ENCODE measurements at regions not wholly inside any gene's neighbourhood (a gene's known extent, or its start where the extent isn't known, plus 50 kb on each side); places are given as distances from the start of the nearest gene placed in this dataset.
"Not testable (repeated sequence)": the region's sequence is repeated elsewhere in the genome, so short reads cannot be mapped to it uniquely, and the experiment has no call there.

- no peaks in the 10 kb centered on the region for H3K79me2 ChIP-seq (ENCODE audit: control insufficient read depth, insufficient read depth, low read length, unreplicated experiment)
Observed at GRCh38 chr2:44063033-44063432, 67.2 kb upstream of the LRPPRC start.

GRCh38 chr2:44064281-44064680, 68.5 kb upstream of the LRPPRC start:
- not testable (repeated sequence) for H3K4me1 ChIP-seq (ENCODE audit: control insufficient read depth, insufficient read depth, low read length, unreplicated experiment); H3K79me2 ChIP-seq (ENCODE audit: control insufficient read depth, insufficient read depth, low read length, unreplicated experiment)

More at GRCh38 chr2:44063033-44063432, 67.2 kb upstream of the LRPPRC start:
- Histone ChIP-seq H3K27ac (ENCODE audit: low read depth, low read length) (no peak overlapping the region), H3K4me3 (ENCODE audit: low read depth, low read length) (no peak overlapping the region), H3K4me1 (ENCODE audit: control insufficient read depth, insufficient read depth, low read length, unreplicated experiment) (no peaks in the 10 kb centered on the region), H3K27me3 (ENCODE audit: insufficient read depth, low read length) (peaks cover 28% of the 10 kb centered on the region), H3K36me3 (ENCODE audit: insufficient read depth, low read length) (no peaks in the 10 kb centered on the region), H2AFZ (ENCODE audit: low read length, unreplicated experiment) (no peak overlapping the region)

GRCh38 chr2:44067012-44067790, 71.4 kb upstream of the LRPPRC start:
- H3K79me2 ChIP-seq (ENCODE audit: control insufficient read depth, insufficient read depth, low read length, unreplicated experiment); H3K27ac ChIP-seq (ENCODE audit: low read depth, low read length); H3K36me3 ChIP-seq (ENCODE audit: insufficient read depth, low read length); H3K27me3 ChIP-seq (ENCODE audit: insufficient read depth, low read length); H3K4me3 ChIP-seq (ENCODE audit: low read depth, low read length); H3K4me1 ChIP-seq (ENCODE audit: control insufficient read depth, insufficient read depth, low read length, unreplicated experiment); H2AFZ ChIP-seq (ENCODE audit: low read length, unreplicated experiment): not testable (repeated sequence)

More at GRCh38 chr2:44064281-44064680, 68.5 kb upstream of the LRPPRC start:
- not testable (repeated sequence) for H3K4me3 ChIP-seq (ENCODE audit: low read depth, low read length); H2AFZ ChIP-seq (ENCODE audit: low read length, unreplicated experiment); H3K36me3 ChIP-seq (ENCODE audit: insufficient read depth, low read length); H3K27ac ChIP-seq (ENCODE audit: low read depth, low read length)
- peaks cover 22% of the 10 kb centered on the region for H3K27me3 ChIP-seq (ENCODE audit: insufficient read depth, low read length)

GRCh38 chr2:44067791-44068181, 72.0 kb upstream of the LRPPRC start:
- not testable (repeated sequence) for H3K4me1 ChIP-seq (ENCODE audit: control insufficient read depth, insufficient read depth, low read length, unreplicated experiment); H3K79me2 ChIP-seq (ENCODE audit: control insufficient read depth, insufficient read depth, low read length, unreplicated experiment); H3K36me3 ChIP-seq (ENCODE audit: insufficient read depth, low read length); H3K27me3 ChIP-seq (ENCODE audit: insufficient read depth, low read length); H2AFZ ChIP-seq (ENCODE audit: low read length, unreplicated experiment); H3K27ac ChIP-seq (ENCODE audit: low read depth, low read length); H3K4me3 ChIP-seq (ENCODE audit: low read depth, low read length)

GRCh38 chr2:44071454-44072046, 75.8 kb upstream of the LRPPRC start:
- H3K27me3 ChIP-seq (ENCODE audit: insufficient read depth, low read length), result peaks cover 7% of the 10 kb centered on the region; the same call in 1 of the 2 replicates
- no peaks in the 10 kb centered on the region for H3K79me2 ChIP-seq (ENCODE audit: control insufficient read depth, insufficient read depth, low read length, unreplicated experiment)
- H2AFZ ChIP-seq (ENCODE audit: low read length, unreplicated experiment), result no peak overlapping the region
- H3K36me3 ChIP-seq (ENCODE audit: insufficient read depth, low read length), result no peaks in the 10 kb centered on the region
- no peak overlapping the region for H3K4me3 ChIP-seq (ENCODE audit: low read depth, low read length)
- H3K27ac ChIP-seq (ENCODE audit: low read depth, low read length), result no peak overlapping the region
- H3K4me1 ChIP-seq (ENCODE audit: control insufficient read depth, insufficient read depth, low read length, unreplicated experiment), result no peaks in the 10 kb centered on the region

- H3K36me3 ChIP-seq (ENCODE audit: insufficient read depth, low read length); H3K27ac ChIP-seq (ENCODE audit: low read depth, low read length); H3K4me3 ChIP-seq (ENCODE audit: low read depth, low read length); H3K4me1 ChIP-seq (ENCODE audit: control insufficient read depth, insufficient read depth, low read length, unreplicated experiment); H2AFZ ChIP-seq (ENCODE audit: low read length, unreplicated experiment); H3K79me2 ChIP-seq (ENCODE audit: control insufficient read depth, insufficient read depth, low read length, unreplicated experiment); H3K27me3 ChIP-seq (ENCODE audit: insufficient read depth, low read length): not testable (repeated sequence)
Observed at GRCh38 chr2:44073667-44074066, 77.9 kb upstream of the LRPPRC start.

- H3K27me3 ChIP-seq (ENCODE audit: insufficient read depth, low read length); H3K4me3 ChIP-seq (ENCODE audit: low read depth, low read length); H3K36me3 ChIP-seq (ENCODE audit: insufficient read depth, low read length); H3K4me1 ChIP-seq (ENCODE audit: control insufficient read depth, insufficient read depth, low read length, unreplicated experiment); H3K79me2 ChIP-seq (ENCODE audit: control insufficient read depth, insufficient read depth, low read length, unreplicated experiment); H2AFZ ChIP-seq (ENCODE audit: low read length, unreplicated experiment); H3K27ac ChIP-seq (ENCODE audit: low read depth, low read length): not testable (repeated sequence)
Observed at GRCh38 chr2:44074795-44075194, 79.0 kb upstream of the LRPPRC start.

- Histone ChIP-seq H3K27me3 (ENCODE audit: insufficient read depth, low read length) (no peaks in the 10 kb centered on the region), H3K36me3 (ENCODE audit: insufficient read depth, low read length) (no peaks in the 10 kb centered on the region), H3K79me2 (ENCODE audit: control insufficient read depth, insufficient read depth, low read length, unreplicated experiment) (no peaks in the 10 kb centered on the region), H3K27ac (ENCODE audit: low read depth, low read length) (no peak overlapping the region), H2AFZ (ENCODE audit: low read length, unreplicated experiment) (no peak overlapping the region), H3K4me1 (ENCODE audit: control insufficient read depth, insufficient read depth, low read length, unreplicated experiment) (no peaks in the 10 kb centered on the region), H3K4me3 (ENCODE audit: low read depth, low read length) (no peak overlapping the region)
Observed at GRCh38 chr2:44075541-44075940, 79.8 kb upstream of the LRPPRC start.

GRCh38 chr2:44077942-44078511, 82.2 kb upstream of the LRPPRC start:
- no peaks in the 10 kb centered on the region for H3K4me1 ChIP-seq (ENCODE audit: control insufficient read depth, insufficient read depth, low read length, unreplicated experiment)
- H3K4me3 ChIP-seq (ENCODE audit: low read depth, low read length), result no peak overlapping the region
- no peaks in the 10 kb centered on the region for H3K27me3 ChIP-seq (ENCODE audit: insufficient read depth, low read length)
- no peaks in the 10 kb centered on the region for H3K36me3 ChIP-seq (ENCODE audit: insufficient read depth, low read length)
- H3K79me2 ChIP-seq (ENCODE audit: control insufficient read depth, insufficient read depth, low read length, unreplicated experiment), result no peaks in the 10 kb centered on the region
- no peak overlapping the region for H3K27ac ChIP-seq (ENCODE audit: low read depth, low read length)
- H2AFZ ChIP-seq (ENCODE audit: low read length, unreplicated experiment), result no peak overlapping the region

GRCh38 chr2:44079686-44080085, 83.9 kb upstream of the LRPPRC start:
- no peak overlapping the region for H3K27ac ChIP-seq (ENCODE audit: low read depth, low read length)
- no peaks in the 10 kb centered on the region for H3K4me1 ChIP-seq (ENCODE audit: control insufficient read depth, insufficient read depth, low read length, unreplicated experiment)
- no peak overlapping the region for H3K4me3 ChIP-seq (ENCODE audit: low read depth, low read length)
- no peaks in the 10 kb centered on the region for H3K36me3 ChIP-seq (ENCODE audit: insufficient read depth, low read length)
- H3K79me2 ChIP-seq (ENCODE audit: control insufficient read depth, insufficient read depth, low read length, unreplicated experiment), result no peaks in the 10 kb centered on the region
- peak overlapping the region; percentile 6 for H2AFZ ChIP-seq (ENCODE audit: low read length, unreplicated experiment)
- no peaks in the 10 kb centered on the region for H3K27me3 ChIP-seq (ENCODE audit: insufficient read depth, low read length)

GRCh38 chr2:44083054-44083453, 85.6 kb upstream of the PPM1B start:
- H3K27ac ChIP-seq (ENCODE audit: low read depth, low read length), result no peak overlapping the region
- H3K4me1 ChIP-seq (ENCODE audit: control insufficient read depth, insufficient read depth, low read length, unreplicated experiment), result no peaks in the 10 kb centered on the region
- no peaks in the 10 kb centered on the region for H3K79me2 ChIP-seq (ENCODE audit: control insufficient read depth, insufficient read depth, low read length, unreplicated experiment)
- no peaks in the 10 kb centered on the region for H3K27me3 ChIP-seq (ENCODE audit: insufficient read depth, low read length)
- H2AFZ ChIP-seq (ENCODE audit: low read length, unreplicated experiment), result no peak overlapping the region
- no peaks in the 10 kb centered on the region for H3K36me3 ChIP-seq (ENCODE audit: insufficient read depth, low read length)
- no peak overlapping the region for H3K4me3 ChIP-seq (ENCODE audit: low read depth, low read length)

All from ACC112 (cell line).